HCT116 (cell line): ENCODE measurements at regions not wholly inside any gene's neighbourhood (a gene's known extent, or its start where the extent isn't known, plus 50 kb on each side); places are given as distances from the start of the nearest gene placed in this dataset.

Experiments
- ATAC-seq: fragments of 200-7000 bp; cut with Tn5 transposase; 2 replicates; pipeline ENCODE4 v1.9.1; 2020; ENCODE audit warnings: mild to moderate bottlenecking, moderate library complexity
- BruUV-seq: library from RNA; stranded (reverse); fragments of 400-500 nt; replicated peaks from 2 replicates; lab custom pipeline; 2021; lab: Mats Ljungman, UMichigan
- CTCF ChIA-PET: fragments of 300-600 bp; sonication (Branson Sonifier 250); formaldehyde crosslinking; loops from one replicate; lab custom pipeline; 2021; ENCODE audit warnings: antibody characterized with exemption; lab: Charles Lee
- POLR2A ChIA-PET: fragments of 300-600, 350-600 bp; sonication (Branson Sonifier 250); formaldehyde crosslinking; loops from one replicate; lab custom pipeline; 2021; ENCODE audit warnings: antibody characterized with exemption; lab: Charles Lee
- RAD21 ChIA-PET, 2 experiments: fragments of 300-600 bp; sonication (Branson Sonifier 250); formaldehyde crosslinking; loops; one replicate each; lab custom pipeline; 2023; ENCODE audit warnings: low total read pairs in 2 of 2; ENCODE audit not compliant: uncharacterized antibody in 2 of 2, unreplicated experiment in 2 of 2, low non-redundant PET in 1 of 2; lab: Charles Lee
- DNase-seq: peaks from one replicate; pipeline ENCODE4 v3.0.0-alpha.2; 2010; ENCODE audit warnings: low read depth, low spot score
- H2AFZ ChIP-seq: fragments of 200-600 bp; shearing (Covaris generic), sonication (generic); 2 replicates; pipeline ENCODE4 v1.6.1; 2017; ENCODE audit warnings: low read depth, mixed run types, mixed read lengths, antibody characterized with exemption, low read length; ENCODE audit not compliant: poor library complexity, severe bottlenecking
- H3K27ac ChIP-seq: 2 replicates; pipeline ENCODE4 v1.5.1; 2012; ENCODE audit warnings: low read depth, low read length
- H3K27me3 ChIP-seq: fragments of 200-600 bp; sonication (generic); 2 replicates; pipeline ENCODE4 v1.6.1; 2016; ENCODE audit warnings: mixed run types, low read length, mixed read lengths; ENCODE audit not compliant: insufficient read depth
- H3K36me3 ChIP-seq, 2 experiments: fragments of 200-500 bp in 1 of 2; fragments of 200-600 bp in 1 of 2; sonication (Bioruptor generic) in 1 of 2; sonication (generic) in 1 of 2; 2 replicates each; pipeline versions ENCODE4 v1.5.1 to v1.6.1; 2014 to 2016; ENCODE audit warnings: low read length in 2 of 2, inconsistent platforms in 1 of 2, mixed read lengths in 1 of 2, mixed run types in 1 of 2; ENCODE audit not compliant: insufficient read depth in 2 of 2, control insufficient read depth in 1 of 2
- H3K4me1 ChIP-seq, 2 experiments: fragments of 200-600 bp in 1 of 2; sonication (generic) in 1 of 2; 2 replicates each; pipeline versions ENCODE4 v1.5.1 to v1.6.1; 2012 to 2017; ENCODE audit warnings: low read length in 2 of 2, inconsistent platforms in 1 of 2, mild to moderate bottlenecking in 1 of 2, mixed read lengths in 1 of 2, mixed run types in 1 of 2, moderate library complexity in 1 of 2; ENCODE audit not compliant: insufficient read depth in 2 of 2, control insufficient read depth in 1 of 2
- H3K4me2 ChIP-seq: fragments of 200-600 bp; sonication (generic); 2 replicates; pipeline ENCODE4 v1.6.1; 2017; ENCODE audit warnings: mixed run types, low read length, mixed read lengths
- H3K4me3 ChIP-seq, 2 experiments: fragments of 200-600 bp in 1 of 2; sonication (generic) in 1 of 2; replicated peaks in 1 of 2; 2 replicates each; pipeline ENCODE4 v1.5.1; 2011 to 2016; ENCODE audit warnings: low read length in 2 of 2, control low read depth in 1 of 2, low read depth in 1 of 2, mild to moderate bottlenecking in 1 of 2, mixed read lengths in 1 of 2, mixed run types in 1 of 2
- H3K79me2 ChIP-seq: fragments of 200-600 bp; sonication (generic); 2 replicates; pipeline ENCODE4 v1.6.1; 2017; ENCODE audit warnings: mild to moderate bottlenecking, mixed run types, low read length, moderate library complexity, mixed read lengths; ENCODE audit not compliant: insufficient read depth
- H3K9ac ChIP-seq: fragments of 200-600 bp; sonication (generic); 2 replicates; pipeline ENCODE4 v1.6.1; 2016; ENCODE audit warnings: low read length, mixed read lengths
- H3K9me2 ChIP-seq: fragments of 200-600 bp; sonication (generic), shearing (Covaris generic); 2 replicates; pipeline ENCODE4 v1.6.1; 2017; ENCODE audit warnings: mixed run types, mild to moderate bottlenecking, moderate library complexity; ENCODE audit not compliant: insufficient read depth
- H3K9me3 ChIP-seq, 2 experiments: fragments of 200-500 bp in 1 of 2; fragments of 200-600 bp in 1 of 2; sonication (Bioruptor generic) in 1 of 2; sonication (generic) in 1 of 2; 2 replicates each; pipeline ENCODE4 v1.6.1; 2014 to 2017; ENCODE audit warnings: low read length in 2 of 2, mixed read lengths in 2 of 2, inconsistent platforms in 1 of 2, low read depth in 1 of 2, mild to moderate bottlenecking in 1 of 2, mixed run types in 1 of 2, moderate library complexity in 1 of 2; ENCODE audit not compliant: control insufficient read depth in 1 of 2, insufficient read depth in 1 of 2
- H4K20me1 ChIP-seq: fragments of 200-600 bp; sonication (generic), shearing (Covaris generic); 2 replicates; pipeline ENCODE4 v1.6.1; 2017; ENCODE audit warnings: mixed run types, mild to moderate bottlenecking, moderate library complexity; ENCODE audit not compliant: insufficient read depth
- ATF3 ChIP-seq: IDR thresholded peaks from 2 replicates; pipeline ENCODE4 v1.6.1; 2012
- CEBPB ChIP-seq: IDR thresholded peaks from 2 replicates; pipeline ENCODE4 v1.6.1; 2012; ENCODE audit warnings: low read depth
- EGR1 ChIP-seq: IDR thresholded peaks from 2 replicates; pipeline ENCODE4 v1.6.1; 2012; ENCODE audit warnings: low read depth
- ELF1 ChIP-seq: IDR thresholded peaks from 2 replicates; pipeline ENCODE4 v1.6.1; 2012; ENCODE audit warnings: low read depth, borderline replicate concordance
- EZH2 ChIP-seq: fragments of 200-600 bp; sonication (generic); IDR thresholded peaks from 2 replicates; pipeline ENCODE4 v1.6.1; 2017; ENCODE audit warnings: antibody characterized with exemption, mixed run types
- EZH2phosphoT487 ChIP-seq: fragments of 200-600 bp; IDR thresholded peaks from 2 replicates; pipeline ENCODE4 v1.6.1; 2018; ENCODE audit warnings: antibody characterized with exemption, borderline replicate concordance
- JUND ChIP-seq: IDR thresholded peaks from 2 replicates; pipeline ENCODE4 v1.6.1; 2012
- MAX ChIP-seq: IDR thresholded peaks from 2 replicates; pipeline ENCODE4 v1.6.1; 2012
- POLR2AphosphoS5 ChIP-seq: IDR thresholded peaks from 2 replicates; pipeline ENCODE4 v1.6.1; 2011; ENCODE audit warnings: mild to moderate bottlenecking, low read depth, low read length, moderate library complexity
- RAD21 ChIP-seq: IDR thresholded peaks from 2 replicates; pipeline ENCODE4 v1.6.1; 2012; ENCODE audit warnings: low read depth, mild to moderate bottlenecking
- REST ChIP-seq: IDR thresholded peaks from 2 replicates; pipeline ENCODE4 v1.6.1; 2012; ENCODE audit warnings: low read depth
- SIN3A ChIP-seq: IDR thresholded peaks from 2 replicates; pipeline ENCODE4 v1.6.1; 2012; ENCODE audit warnings: low read depth
- SP1 ChIP-seq: IDR thresholded peaks from 2 replicates; pipeline ENCODE4 v1.6.1; 2012; ENCODE audit warnings: low read depth
- SRF ChIP-seq: IDR thresholded peaks from 2 replicates; pipeline ENCODE4 v1.6.1; 2012; ENCODE audit warnings: low read depth
- TCF7L2 ChIP-seq: IDR thresholded peaks from 2 replicates; pipeline ENCODE4 v1.7.0; 2011; ENCODE audit warnings: borderline replicate concordance, inconsistent platforms; ENCODE audit not compliant: insufficient read depth, insufficient read length; ENCODE audit errors: extremely low read depth
- YY1 ChIP-seq: IDR thresholded peaks from 2 replicates; pipeline ENCODE4 v1.6.1; 2011; ENCODE audit warnings: low read length, low read depth, moderate library complexity, mild to moderate bottlenecking; ENCODE audit not compliant: insufficient replicate concordance; ENCODE audit errors: extremely low read depth
- ZFX ChIP-seq: fragments of 450-650 bp; IDR thresholded peaks from 2 replicates; pipeline ENCODE4 v1.6.1; 2017
- ZNF274 ChIP-seq: fragments of 200-500 bp; sonication (Bioruptor generic); IDR thresholded peaks from 2 replicates; pipeline ENCODE4 v1.6.1; 2014; ENCODE audit warnings: mild to moderate bottlenecking, low read depth, low read length, inconsistent platforms
- intact Hi-C: fragments of 100-400 bp; cut with micrococcal nuclease; formaldehyde crosslinking; loops from 2 replicates; pipeline ENCODE4 v1.10.0; 2022

- no peaks in the 10 kb centered on the region for H3K27me3 ChIP-seq
- no peak for TF ChIP-seq RAD21
- no peak for TF ChIP-seq SRF
- TF ChIP-seq EGR1: no peak
- no peak for TF ChIP-seq SIN3A
- no peak for TF ChIP-seq SP1
- TF ChIP-seq ZFX: no peak
- no peak for TF ChIP-seq ATF3
- no peak for TF ChIP-seq TCF7L2
- no peak for TF ChIP-seq MAX
- TF ChIP-seq EZH2phosphoT487: no peak
- no peak for TF ChIP-seq JUND
- TF ChIP-seq YY1: no peak
- TF ChIP-seq ELF1: no peak
- no peak for TF ChIP-seq REST
- TF ChIP-seq CEBPB: no peak
- TF ChIP-seq POLR2AphosphoS5: no peak
- no peak for TF ChIP-seq EZH2
- no peak for TF ChIP-seq ZNF274
- H3K4me2 ChIP-seq: no peak overlapping the region
- no peak overlapping the region for H2AFZ ChIP-seq
- intact Hi-C loops: no loop called here
- H3K9ac ChIP-seq: no peak overlapping the region
- POLR2A ChIA-PET: no interaction called here
- BruUV-seq: no TSS peak
- RAD21 ChIA-PET: no interaction called here
- CTCF ChIA-PET: no interaction called here
- no peaks in the 10 kb centered on the region for H4K20me1 ChIP-seq
- ATAC-seq (no peak), DNase-seq (no peak)
- no peaks in the 10 kb centered on the region for H3K9me2 ChIP-seq
- H3K4me1 ChIP-seq: no peaks in the 10 kb centered on the region
- H3K4me3 ChIP-seq: no peak overlapping the region
- H3K9me3 ChIP-seq: no peaks in the 10 kb centered on the region
- no peak overlapping the region for H3K27ac ChIP-seq
- no peaks in the 10 kb centered on the region for H3K79me2 ChIP-seq
- H3K36me3 ChIP-seq: no peaks in the 10 kb centered on the region
These were observed 278.3 kb downstream of the KCTD12 start for GRCh38 chr13:76607866-76608265.
